Kidney (tissue), 13 donors: ENCODE measurements at regions not wholly inside any gene's neighbourhood (a gene's known extent, or its start where the extent isn't known, plus 50 kb on each side); places are given as distances from the start of the nearest gene placed in this dataset.
"Not testable (repeated sequence)": the region's sequence is repeated elsewhere in the genome, so short reads cannot be mapped to it uniquely, and the experiment has no call there.

Source experiments
- DNase-seq, 5 donors: peaks; one replicate each; pipeline ENCODE4 v3.0.0-alpha.2; 2013 to 2020
- FAIRE-seq: peaks from 2 replicates; lab custom pipeline; 2012; peaks lifted over from hg19 to GRCh38; lab: Jason Lieb, UNC
- H3K27ac ChIP-seq, 2 donors: one replicate each; pipeline ENCODE4 v1.7.0; 2013; ENCODE audit warnings: low read depth in 2 of 2, low read length in 2 of 2, inconsistent platforms in 1 of 2
- H3K27me3 ChIP-seq: one replicate; pipeline ENCODE4 v1.7.1; 2013; ENCODE audit warnings: low read length, inconsistent platforms; ENCODE audit not compliant: control insufficient read depth, insufficient read depth
- H3K36me3 ChIP-seq, 3 donors: one replicate each; pipeline versions ENCODE4 v1.7.0 to v1.7.1; 2013; ENCODE audit warnings: low read length in 3 of 3, control low read depth in 1 of 3, inconsistent platforms in 1 of 3; ENCODE audit not compliant: insufficient read depth in 3 of 3, control insufficient read depth in 2 of 3
- H3K4me1 ChIP-seq, 3 donors: one replicate each; pipeline versions ENCODE4 v1.7.0 to v1.7.1; 2013; ENCODE audit warnings: low read length in 3 of 3, inconsistent platforms in 1 of 3, low read depth in 1 of 3; ENCODE audit not compliant: control insufficient read depth in 2 of 3, insufficient read depth in 2 of 3
- H3K4me3 ChIP-seq, 3 donors: one replicate each; pipeline versions ENCODE4 v1.7.0 to v1.8.1; 2013; ENCODE audit warnings: low read length in 3 of 3, control low read depth in 1 of 3, inconsistent platforms in 1 of 3
- H3K9ac ChIP-seq, 3 donors: one replicate each; pipeline versions ENCODE4 v1.7.0 to v1.7.1; 2013; ENCODE audit warnings: low read length in 3 of 3, control low read depth in 1 of 3, inconsistent platforms in 1 of 3
- H3K9me3 ChIP-seq, 3 donors: one replicate each; pipeline versions ENCODE4 v1.7.0 to v1.7.1; 2013; ENCODE audit warnings: low read length in 3 of 3, control low read depth in 1 of 3, inconsistent platforms in 1 of 3; ENCODE audit not compliant: control insufficient read depth in 2 of 3, insufficient read depth in 1 of 3
- CTCF ChIP-seq: IDR thresholded peaks from 3 replicates; pipeline ENCODE4 v1.5.1; 2012; ENCODE audit warnings: mild to moderate bottlenecking, moderate library complexity, borderline replicate concordance; ENCODE audit not compliant: insufficient read depth; ENCODE audit errors: extremely low read depth
- intact Hi-C: fragments of 100-400 bp; cut with DNase I; formaldehyde crosslinking; loops from one replicate; pipeline ENCODE4 v1.11.1; 2022
- donor health status: control.
- donor health status: control.
- donor health status: control.
- donor health status: control.
- donor health status: control.
- donor health status: DM: yes; HTN: yes; CAD: no.
- donor health status: Normal renal cell carcinoma (clear cell type).

- no peak for TF ChIP-seq CTCF
- no peak for DNase-seq
- intact Hi-C loops: no loop called here
- no peak for FAIRE-seq
- no peak overlapping the region for H3K4me3 ChIP-seq
- no peak overlapping the region for H3K27ac ChIP-seq
- no peaks in the 10 kb centered on the region for H3K27me3 ChIP-seq
- no peaks in the 10 kb centered on the region for H3K36me3 ChIP-seq
- no peaks in the 10 kb centered on the region for H3K9me3 ChIP-seq
- no peaks in the 10 kb centered on the region for H3K4me1 ChIP-seq
- H3K9ac ChIP-seq: no peak overlapping the region
Observed at GRCh38 chr1:147052143-147052542, 114.0 kb downstream of the NBPF12 start.

- FAIRE-seq (no peak), DNase-seq (no peak)
- H3K9ac ChIP-seq: no peak overlapping the region
- H3K27me3 ChIP-seq: no peaks in the 10 kb centered on the region
- H3K9me3 ChIP-seq: no peaks in the 10 kb centered on the region
- no peaks in the 10 kb centered on the region for H3K4me1 ChIP-seq
- intact Hi-C loops: no loop called here
- no peaks in the 10 kb centered on the region for H3K36me3 ChIP-seq
- H3K27ac ChIP-seq: no peak overlapping the region
- no peak overlapping the region for H3K4me3 ChIP-seq
- no peak for TF ChIP-seq CTCF
Observed at GRCh38 chr1:147051136-147051535, 113.0 kb downstream of the NBPF12 start.

- no peak for DNase-seq
Observed at GRCh38 chr1:147050654-147051053, 112.5 kb downstream of the NBPF12 start.

GRCh38 chr1:147046863-147047394 is 108.8 kb downstream of the NBPF12 start:
- FAIRE-seq: not testable (repeated sequence)

More at GRCh38 chr1:147050654-147051053, 112.5 kb downstream of the NBPF12 start:
- H3K27ac ChIP-seq: no peak overlapping the region
- H3K9me3 ChIP-seq: no peaks in the 10 kb centered on the region
- H3K36me3 ChIP-seq: no peaks in the 10 kb centered on the region
- TF ChIP-seq CTCF: no peak
- H3K4me3 ChIP-seq: no peak overlapping the region
- no peaks in the 10 kb centered on the region for H3K4me1 ChIP-seq
- FAIRE-seq: no peak
- H3K9ac ChIP-seq: no peak overlapping the region
- intact Hi-C loops: no loop called here
- no peaks in the 10 kb centered on the region for H3K27me3 ChIP-seq

More at GRCh38 chr1:147046863-147047394, 108.8 kb downstream of the NBPF12 start:
- H3K36me3 ChIP-seq, H3K9ac ChIP-seq, H3K4me1 ChIP-seq, H3K4me3 ChIP-seq, DNase-seq, H3K27me3 ChIP-seq, H3K9me3 ChIP-seq, H3K27ac ChIP-seq, intact Hi-C loops: not testable (repeated sequence)
